IPS-18c (cell line): ENCODE measurements at regions not wholly inside any gene's neighbourhood (a gene's known extent, or its start where the extent isn't known, plus 50 kb on each side); places are given as distances from the start of the nearest gene placed in this dataset.

Experiments
- H3K4me3 ChIP-seq: 2 replicates; pipeline ENCODE4 v1.7.0; 2013; ENCODE audit warnings: low read depth, mild to moderate bottlenecking, low read length, moderate library complexity; ENCODE audit not compliant: insufficient read depth
- H3K9me3 ChIP-seq: one replicate; pipeline ENCODE4 v1.6.1; 2013; ENCODE audit warnings: mild to moderate bottlenecking, low read length, moderate library complexity; ENCODE audit not compliant: control insufficient read depth, insufficient read depth

GRCh38 chrX:39720945-39721344, 376.8 kb downstream of the BCOR start:
- Histone ChIP-seq H3K4me3 (no peak overlapping the region), H3K9me3 (peaks cover 6% of the 10 kb centered on the region)

- H3K4me3 ChIP-seq: no peak overlapping the region
- peaks cover 7% of the 10 kb centered on the region for H3K9me3 ChIP-seq
Measured at GRCh38 chrX:39721566-39722279, 376.0 kb downstream of the BCOR start.

GRCh38 chrX:39724544-39724943, 373.2 kb downstream of the BCOR start:
- H3K4me3 ChIP-seq: no peak overlapping the region
- H3K9me3 ChIP-seq: peaks cover 8% of the 10 kb centered on the region

- no peak overlapping the region for H3K4me3 ChIP-seq
- H3K9me3 ChIP-seq: peaks cover 8% of the 10 kb centered on the region
Measured at GRCh38 chrX:39725114-39725513, 372.6 kb downstream of the BCOR start.

GRCh38 chrX:39725928-39726619, 371.7 kb downstream of the BCOR start:
- Histone ChIP-seq H3K4me3 (no peak overlapping the region), H3K9me3 (peaks cover 8% of the 10 kb centered on the region)

- no peak overlapping the region for H3K4me3 ChIP-seq
- H3K9me3 ChIP-seq: peaks cover 10% of the 10 kb centered on the region
Measured at GRCh38 chrX:39726771-39727170, 371.0 kb downstream of the BCOR start.

- Histone ChIP-seq H3K9me3 (peaks cover 10% of the 10 kb centered on the region), H3K4me3 (no peak overlapping the region; the same call in 1 of the 2 replicates)
Measured at GRCh38 chrX:39728025-39728424, 369.7 kb downstream of the BCOR start.

GRCh38 chrX:39728852-39729598, 368.7 kb downstream of the BCOR start:
- Histone ChIP-seq H3K9me3 (peaks cover 10% of the 10 kb centered on the region), H3K4me3 (no peak overlapping the region)

- Histone ChIP-seq H3K9me3 (peaks cover 10% of the 10 kb centered on the region), H3K4me3 (no peak overlapping the region; the same call in 1 of the 2 replicates)
Measured at GRCh38 chrX:39729981-39730661, 367.6 kb downstream of the BCOR start.

- no peak overlapping the region; the same call in 1 of the 2 replicates for H3K4me3 ChIP-seq
Measured at GRCh38 chrX:39730662-39731329, 367.0 kb downstream of the BCOR start.

GRCh38 chrX:39731330-39731667, 366.5 kb downstream of the BCOR start:
- Histone ChIP-seq H3K9me3 (peaks cover 6% of the 10 kb centered on the region), H3K4me3 (no peak overlapping the region)

More at GRCh38 chrX:39730662-39731329, 367.0 kb downstream of the BCOR start:
- peaks cover 7% of the 10 kb centered on the region for H3K9me3 ChIP-seq

- H3K9me3 ChIP-seq: peaks cover 5% of the 10 kb centered on the region
- H3K4me3 ChIP-seq: no peak overlapping the region
Measured at GRCh38 chrX:39731735-39732134, 366.0 kb downstream of the BCOR start.

- no peak overlapping the region for H3K4me3 ChIP-seq
- H3K9me3 ChIP-seq: peaks cover 2% of the 10 kb centered on the region
Measured at GRCh38 chrX:39733745-39734144, 364.0 kb downstream of the BCOR start.

GRCh38 chrX:39734174-39734776, 363.5 kb downstream of the BCOR start:
- Histone ChIP-seq H3K9me3 (peaks cover 2% of the 10 kb centered on the region), H3K4me3 (no peak overlapping the region)

- Histone ChIP-seq H3K9me3 (peaks cover 2% of the 10 kb centered on the region), H3K4me3 (no peak overlapping the region)
Measured at GRCh38 chrX:39736216-39737211, 361.2 kb downstream of the BCOR start.

GRCh38 chrX:39739585-39739984, 358.2 kb downstream of the BCOR start:
- peaks cover 2% of the 10 kb centered on the region for H3K9me3 ChIP-seq
- H3K4me3 ChIP-seq: no peak overlapping the region
